HepG2 (cell line): ENCODE measurements at regions not wholly inside any gene's neighbourhood (a gene's known extent, or its start where the extent isn't known, plus 50 kb on each side); places are given as distances from the start of the nearest gene placed in this dataset.
"Not testable (repeated sequence)": the region's sequence is repeated elsewhere in the genome, so short reads cannot be mapped to it uniquely, and the experiment has no call there.

Experiments used
- ATAC-seq: fragments of 200-7000 bp; cut with Tn5 transposase; 3 replicates; pipeline ENCODE4 v1.9.1; 2020; ENCODE audit warnings: mild to moderate bottlenecking, moderate library complexity
- BruUV-seq: library from RNA; stranded (reverse); fragments of 400-500 nt; replicated peaks from 2 replicates; lab custom pipeline; 2021; lab: Mats Ljungman, UMichigan
- CTCF ChIA-PET: fragments of 300-600 bp; formaldehyde crosslinking; extraction: SDS; loops from one replicate; lab custom pipeline; 2021; ENCODE audit warnings: low total read pairs, inconsistent platforms, low intra/inter-chr PET ratio; lab: Yijun Ruan, JAX
- POLR2A ChIA-PET: fragments of 350-600 bp; sonication (Branson Sonifier 250); formaldehyde crosslinking; loops from one replicate; lab custom pipeline; 2020; ENCODE audit warnings: antibody characterized with exemption, inconsistent platforms; lab: Yijun Ruan, JAX
- DNase-seq: peaks from one replicate; pipeline ENCODE4 v3.0.0-alpha.2; 2015; ENCODE audit warnings: low spot score
- FAIRE-seq: peaks from 3 replicates; lab custom pipeline; 2011; peaks lifted over from hg19 to GRCh38; lab: Jason Lieb, UNC
- H2AFZ ChIP-seq: one replicate; pipeline ENCODE4 v1.6.1; 2011; ENCODE audit warnings: low read length, inconsistent platforms
- H3K27ac ChIP-seq: fragments of 300-600 bp; 3 replicates; pipeline ENCODE4 v1.8.0; 2011; ENCODE audit warnings: mixed run types, mild to moderate bottlenecking, mixed read lengths, low read length, inconsistent platforms; ENCODE audit not compliant: insufficient read depth; ENCODE audit errors: extremely low read length
- H3K27me3 ChIP-seq, 2 experiments: fragments of 200-600 bp in 1 of 2; 2 replicates in 1 of 2; 3 replicates in 1 of 2; pipeline versions ENCODE4 v1.6.0 to v1.8.0; 2011; ENCODE audit warnings: low read length in 2 of 2, mild to moderate bottlenecking in 2 of 2, moderate library complexity in 2 of 2, inconsistent platforms in 1 of 2; ENCODE audit not compliant: insufficient read depth in 2 of 2, control insufficient read depth in 1 of 2
- H3K36me3 ChIP-seq, 2 experiments: fragments of 200-600 bp in 1 of 2; replicated peaks in 1 of 2; 2 replicates in 1 of 2; 3 replicates in 1 of 2; pipeline versions ENCODE4 v1.5.1 to v1.8.0; 2011; ENCODE audit warnings: low read length in 2 of 2, inconsistent platforms in 1 of 2; ENCODE audit not compliant: insufficient read depth in 2 of 2, control insufficient read depth in 1 of 2
- H3K4me1 ChIP-seq: 2 replicates; pipeline ENCODE4 v1.5.1; 2012; ENCODE audit warnings: low read length, inconsistent platforms; ENCODE audit not compliant: insufficient read depth
- H3K4me2 ChIP-seq: 2 replicates; pipeline ENCODE4 v1.6.0; 2011; ENCODE audit warnings: low read depth, low read length, inconsistent platforms
- H3K4me3 ChIP-seq, 3 experiments: fragments of 200-600 bp in 1 of 3; sonication (generic), shearing (Covaris generic) in 1 of 3; replicated peaks in 1 of 3; 2 replicates each; pipeline ENCODE4 v1.5.1; 2011 to 2016; ENCODE audit warnings: low read length in 3 of 3, inconsistent platforms in 2 of 3, low read depth in 2 of 3, mild to moderate bottlenecking in 2 of 3, control low read depth in 1 of 3, mixed read lengths in 1 of 3; ENCODE audit not compliant: insufficient read depth in 1 of 3
- H3K79me2 ChIP-seq: one replicate; pipeline ENCODE4 v1.6.1; 2011; ENCODE audit warnings: low read length, inconsistent platforms; ENCODE audit not compliant: insufficient read depth
- H3K9ac ChIP-seq: 2 replicates; pipeline ENCODE4 v1.6.0; 2011; ENCODE audit warnings: mild to moderate bottlenecking, low read depth, low read length, inconsistent platforms; ENCODE audit not compliant: insufficient read depth
- H3K9me3 ChIP-seq: 2 replicates; pipeline ENCODE4 v1.5.1; 2012; ENCODE audit warnings: mild to moderate bottlenecking, low read length
- H4K20me1 ChIP-seq: 2 replicates; pipeline ENCODE4 v1.6.0; 2011; ENCODE audit warnings: inconsistent platforms, mild to moderate bottlenecking, low read length, moderate library complexity; ENCODE audit not compliant: insufficient read depth
- KDM6A ChIP-seq: IDR thresholded peaks from 2 replicates; pipeline ENCODE4 v1.6.1; 2016; ENCODE audit warnings: low read depth
- PHB2 ChIP-seq: fragments of 450-650 bp; IDR thresholded peaks from 2 replicates; pipeline ENCODE4 v1.6.1; 2018; ENCODE audit not compliant: partially characterized antibody
- POLR2G ChIP-seq: fragments of 200-400 bp; formaldehyde crosslinking; IDR thresholded peaks from 2 replicates; pipeline ENCODE4 v1.6.1; 2018; ENCODE audit warnings: mild to moderate bottlenecking, low read depth, low read length, moderate library complexity
- ZNF138 ChIP-seq: sonication (generic); formaldehyde crosslinking; IDR thresholded peaks from 2 replicates; pipeline ENCODE4 v1.5.0; 2020; ENCODE audit warnings: mild to moderate bottlenecking, low read depth, missing genetic modification reagents
- ZNF232 ChIP-seq: sonication (generic); formaldehyde crosslinking; IDR thresholded peaks from 2 replicates; pipeline ENCODE4 v1.4.0; 2020; ENCODE audit warnings: missing genetic modification reagents, borderline replicate concordance
- WGBS: methylation state at CpG from one replicate; pipeline ENCODE4 v1.1.6; 2017; ENCODE audit warnings: low lambda C conversion rate; 5-methylcytosine and 5-hydroxymethylcytosine counted together
- in situ Hi-C: cut with HindIII; loops from 2 replicates; pipeline ENCODE4 v1.10.0; 2017; ENCODE audit warnings: low pct_unique_long_range_greater_than_20kb; ENCODE audit not compliant: extremely low pct_ligation_motif_present
- intact Hi-C: fragments of 100-400 bp; cut with micrococcal nuclease; formaldehyde crosslinking; loops from one replicate; pipeline ENCODE4 v1.10.0; 2022; ENCODE audit not compliant: unreplicated experiment

- Histone ChIP-seq H3K36me3 (no peaks in the 10 kb centered on the region), H3K4me2 (no peak overlapping the region), H3K9ac (no peak overlapping the region), H3K4me3 (no peak overlapping the region), H3K4me1 (no peaks in the 10 kb centered on the region), H3K79me2 (no peaks in the 10 kb centered on the region), H3K27ac (no peak overlapping the region), H3K27me3 (no peaks in the 10 kb centered on the region), H3K9me3 (no peaks in the 10 kb centered on the region), H4K20me1 (no peaks in the 10 kb centered on the region), H2AFZ (no peak overlapping the region)
- TF ChIP-seq POLR2G (no peak), PHB2 (no peak), ZNF138 (no peak), KDM6A (CRISPR knock-in tag) (no peak), ZNF232 (CRISPR knock-in tag) (no peak)
- 36% methylated on average over 6 of the region's 6 CpGs for WGBS
- intact Hi-C loops, result no loop called here
- DNase-seq, result no peak
- in situ Hi-C loops, result no loop called here
- no peak for FAIRE-seq
- no TSS peak for BruUV-seq
- ChIA-PET POLR2A (no interaction called here), CTCF (no interaction called here)
- no peak for ATAC-seq
These were observed 261.8 kb downstream of the GATA3 start for GRCh38 chr10:8316284-8316683.

- H3K4me3 ChIP-seq, intact Hi-C loops, H3K36me3 ChIP-seq, in situ Hi-C loops, H4K20me1 ChIP-seq, FAIRE-seq, H2AFZ ChIP-seq, CTCF ChIA-PET, H3K9ac ChIP-seq, H3K27ac ChIP-seq, H3K4me2 ChIP-seq, H3K9me3 ChIP-seq, DNase-seq, H3K79me2 ChIP-seq, ATAC-seq, BruUV-seq, H3K27me3 ChIP-seq, POLR2A ChIA-PET, H3K4me1 ChIP-seq: not testable (repeated sequence)
- 3% methylated on average over 3 of the region's 3 CpGs for whole genome bisulfite sequencing
These were observed 263.9 kb downstream of the GATA3 start for GRCh38 chr10:8318429-8318828.
